ENCODE measurements at regions not wholly inside any gene's neighbourhood (a gene's known extent, or its start where the extent isn't known, plus 50 kb on each side); places are given as distances from the start of the nearest gene placed in this dataset.

GRCh38 chr1:30260318-30260717 lies 463.1 kb downstream of the MATN1 start:
- DNase-seq: no peak

DNA sequence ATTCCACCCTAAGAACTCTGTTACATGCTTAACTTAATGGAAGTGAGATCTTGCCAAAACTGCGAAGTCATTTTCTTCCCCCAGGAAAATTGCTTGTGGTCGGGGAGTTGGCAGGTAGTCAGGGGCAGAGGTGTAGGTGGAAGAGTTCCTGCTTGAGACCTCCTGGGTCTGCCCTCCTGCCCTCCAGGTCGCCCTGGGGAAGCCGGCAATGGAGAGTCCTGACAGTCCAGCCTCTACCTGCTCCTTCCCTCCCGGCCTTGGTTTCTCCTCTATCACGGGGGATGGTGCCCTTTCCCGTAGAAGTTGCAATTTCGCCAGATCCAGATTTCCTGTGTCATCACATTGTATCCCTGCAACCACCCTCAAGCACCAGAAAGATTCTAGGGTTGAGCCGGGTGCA lies 463.8 kb downstream of the MATN1 start:
- DNase-seq: no peak

GRCh38 chr1:30258876-30259275 lies 464.5 kb downstream of the MATN1 start:
- no peak for DNase-seq

DNA sequence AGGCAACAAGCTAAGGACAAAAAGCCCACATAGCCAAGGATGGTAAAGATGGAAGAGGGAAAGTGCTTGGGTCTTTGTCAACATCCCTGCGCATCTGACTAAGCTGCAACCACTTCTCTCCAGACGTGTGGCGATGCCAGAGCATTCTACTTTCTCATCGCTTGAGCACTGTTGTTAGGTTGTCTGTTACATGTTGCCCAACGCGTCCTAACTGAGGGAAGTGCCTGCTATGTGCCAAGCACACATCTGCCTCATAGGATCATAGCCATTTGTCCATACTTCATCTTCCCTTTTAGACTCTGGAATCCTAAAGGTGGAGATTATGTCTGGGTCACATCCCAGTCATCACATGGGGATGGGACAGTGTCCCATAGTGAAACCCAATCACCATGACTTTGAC lies 464.9 kb downstream of the MATN1 start:
- DNase-seq: no peak

DNA sequence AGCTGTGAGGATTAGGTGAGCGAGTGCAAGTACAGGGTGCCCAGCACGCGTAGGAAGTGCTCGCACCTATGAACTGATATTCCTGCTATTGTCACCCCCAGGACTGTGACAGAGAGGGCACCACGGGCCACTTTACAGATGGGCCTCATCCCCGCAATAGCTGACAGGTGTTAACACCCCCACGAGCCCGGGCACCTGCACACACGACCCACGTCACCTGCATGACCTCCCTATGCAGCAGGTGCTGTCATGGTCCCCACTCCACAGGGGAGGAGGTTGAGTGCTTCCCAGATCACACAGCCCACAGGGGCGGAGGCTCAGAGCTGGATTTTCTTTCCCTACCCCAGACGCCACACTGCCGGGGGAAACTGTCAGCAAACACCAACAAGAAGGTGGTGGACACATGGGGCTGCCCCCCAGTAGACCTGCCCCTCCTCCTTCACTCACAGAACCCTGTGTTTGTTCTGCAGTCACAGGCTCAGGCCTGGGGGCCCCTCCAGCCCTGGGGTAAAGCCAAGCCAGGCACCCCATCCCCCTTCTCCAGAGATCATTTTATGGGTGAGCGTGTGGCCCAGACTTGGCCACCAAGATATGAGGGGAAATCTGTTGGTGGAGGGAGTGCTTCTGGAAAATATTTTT lies 465.5 kb downstream of the MATN1 start:
- no peak for DNase-seq

DNA sequence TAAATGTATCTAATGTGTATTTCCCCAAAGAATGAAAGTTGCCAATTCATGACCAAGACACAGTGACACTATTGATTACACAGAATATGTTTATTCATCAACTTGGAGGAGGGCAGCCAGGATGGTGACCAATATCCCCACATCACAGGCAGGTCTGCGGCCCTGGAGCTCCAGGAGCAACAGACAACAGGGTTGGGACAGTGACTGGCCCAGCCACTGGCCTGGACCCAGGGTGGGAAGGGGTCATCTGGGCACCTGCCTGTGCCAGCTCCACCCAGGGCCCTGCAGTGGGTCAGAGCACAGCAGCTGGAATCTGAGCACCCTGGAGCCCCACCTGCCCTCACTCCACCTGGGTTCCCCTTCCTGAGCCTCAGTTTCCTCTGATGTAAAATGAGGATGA lies 466.1 kb downstream of the MATN1 start:
- DNase-seq: no peak

DNA sequence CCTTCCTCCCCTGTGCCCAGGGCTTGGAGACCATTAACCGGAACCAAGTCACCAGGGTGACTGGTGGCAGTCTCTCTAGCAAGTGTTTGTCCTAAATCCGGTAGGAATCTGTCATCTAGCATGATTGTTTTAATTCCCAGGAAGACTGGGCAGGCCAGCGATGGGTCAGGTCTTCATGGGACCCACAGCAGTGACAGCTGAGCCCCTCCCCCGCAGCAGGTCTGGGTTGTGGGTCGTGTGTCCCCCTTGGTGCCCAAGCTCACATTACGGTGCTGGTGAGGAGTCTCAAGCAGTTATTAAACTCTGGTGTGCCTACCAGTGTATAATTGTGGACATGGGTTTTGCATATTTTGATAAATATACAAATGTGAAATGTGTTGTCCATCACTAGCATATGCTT lies 466.5 kb downstream of the MATN1 start:
- no peak for DNase-seq

DNA sequence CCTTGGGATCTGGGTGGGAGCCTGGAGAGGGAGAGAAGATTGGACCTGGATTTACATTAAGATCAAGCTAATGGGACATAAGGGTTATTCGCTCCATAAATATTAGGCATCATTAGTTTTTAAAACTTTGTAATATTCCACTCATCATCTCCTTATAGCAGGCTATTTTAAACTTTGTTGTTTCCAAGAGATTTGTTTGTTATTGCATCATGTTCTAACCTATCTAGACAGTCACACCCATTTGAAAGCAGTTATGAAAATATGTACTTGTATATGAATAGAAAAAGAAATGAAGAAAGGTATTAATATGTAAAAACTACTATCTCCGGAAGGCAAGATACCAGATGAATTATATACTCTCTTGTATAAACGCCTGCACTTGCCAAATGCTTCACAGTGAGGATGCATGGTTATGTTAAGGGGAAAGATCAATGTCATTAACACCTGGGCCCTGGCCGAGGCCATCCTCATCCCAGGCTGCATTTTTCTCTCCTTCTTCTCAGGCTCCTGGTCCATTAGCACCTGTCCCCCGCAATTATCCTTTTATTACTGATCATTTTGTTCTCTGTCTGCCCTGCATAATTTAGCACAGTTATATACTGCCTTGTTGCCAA lies 468.2 kb downstream of the MATN1 start:
- no peak for DNase-seq

DNA sequence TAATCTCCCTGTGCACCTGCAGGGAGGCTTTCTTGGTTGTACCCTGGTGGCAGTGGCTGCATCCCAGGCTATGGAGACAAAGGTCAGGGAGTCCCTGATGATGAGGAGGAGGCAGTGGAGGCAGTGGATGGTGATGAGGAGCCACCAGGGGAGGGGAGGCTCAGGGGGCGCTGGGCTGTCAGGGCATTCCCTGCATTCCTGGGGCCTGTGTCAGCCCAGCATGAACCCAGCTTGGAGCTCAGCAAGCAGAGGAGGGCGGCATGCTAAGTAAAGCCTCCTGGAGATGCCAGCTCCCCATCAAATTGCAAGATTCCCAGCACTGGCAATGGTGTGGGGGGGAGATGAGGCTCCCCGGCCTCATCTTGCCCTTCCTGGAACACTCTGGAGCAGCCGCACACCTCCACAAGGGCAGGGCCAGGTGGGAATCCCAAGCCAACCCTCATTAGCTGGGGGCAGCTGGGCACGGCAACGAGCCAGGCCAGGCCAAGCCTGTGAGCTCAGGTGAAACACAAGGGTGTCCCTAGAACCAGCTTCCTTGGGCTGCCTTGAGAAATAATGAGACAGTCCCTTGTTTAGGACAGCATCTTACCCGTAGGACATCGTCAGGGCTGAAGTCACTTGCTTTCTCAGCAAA lies 469.5 kb downstream of the MATN1 start:
- no peak for DNase-seq

GRCh38 chr1:30253361-30253760 lies 470.0 kb downstream of the MATN1 start:
- no peak for DNase-seq

DNA sequence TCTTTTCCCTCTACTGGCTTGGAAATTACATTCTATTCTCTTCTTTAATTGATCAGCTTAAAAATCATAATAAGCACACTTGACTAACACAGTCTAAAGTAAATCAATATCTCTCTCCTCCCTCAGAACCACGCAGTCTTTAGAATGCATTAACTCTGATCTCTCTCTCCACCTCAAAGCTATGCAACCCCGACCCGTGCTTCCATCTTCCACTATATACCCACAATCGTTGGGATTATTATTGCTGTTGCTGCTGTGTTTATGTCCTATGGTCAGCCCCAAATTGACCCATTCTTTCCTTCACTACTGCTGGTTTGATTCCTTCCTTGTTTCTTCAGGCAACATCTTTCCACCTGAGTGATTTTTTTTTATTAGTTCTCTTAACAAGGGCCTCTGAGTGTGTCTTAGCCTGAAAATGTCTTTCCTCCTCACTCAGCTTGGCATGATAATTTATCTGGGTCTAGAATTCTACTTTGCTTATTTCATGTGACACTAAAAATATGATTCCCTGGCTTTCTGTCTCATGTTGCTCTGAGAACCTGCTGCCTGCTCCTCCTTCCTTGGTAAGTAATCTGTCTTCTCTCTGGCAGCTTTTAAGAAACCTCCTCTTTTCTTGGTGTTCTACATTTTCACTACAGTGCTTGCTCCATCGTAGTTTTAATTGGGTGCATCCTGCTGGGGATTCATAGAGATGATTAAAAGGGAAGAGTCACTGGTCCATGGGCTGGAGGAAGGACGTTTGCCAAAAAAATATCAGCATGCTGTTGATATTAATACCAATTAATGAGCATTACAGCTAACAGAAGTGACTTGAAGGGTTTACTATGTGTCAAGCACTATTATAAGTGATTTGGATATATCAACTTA lies 472.2 kb downstream of the MATN1 start:
- no peak for DNase-seq

DNA sequence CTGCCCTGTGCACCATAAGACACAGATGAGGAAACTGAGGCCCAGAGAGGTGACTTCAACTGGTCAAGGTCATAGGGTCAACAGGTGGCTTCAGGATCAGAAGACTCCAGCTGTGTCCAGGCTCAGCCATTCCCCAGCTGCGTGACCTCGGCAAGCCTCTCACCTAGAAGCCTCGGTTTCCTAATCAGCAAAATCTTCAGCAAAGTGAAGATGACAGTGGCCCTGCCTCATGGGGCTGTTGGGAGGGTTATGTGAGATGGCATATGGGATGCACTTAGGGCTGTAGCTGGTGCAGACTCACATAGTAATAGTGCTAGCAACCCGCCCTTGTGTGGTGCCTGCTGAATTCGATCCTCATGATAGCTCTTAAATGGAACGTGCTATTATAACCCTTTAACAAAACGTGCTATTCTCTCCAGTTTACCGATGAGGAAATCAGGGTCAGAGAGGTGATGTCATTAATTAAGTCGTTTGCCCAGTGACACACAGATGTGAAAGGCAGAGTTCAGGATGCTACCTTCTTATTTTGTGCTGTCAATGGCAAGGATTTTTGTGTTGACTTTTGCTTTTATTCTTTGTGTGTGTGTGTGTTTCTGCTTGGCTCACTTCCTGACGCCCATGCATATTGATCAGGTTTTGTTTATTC lies 472.9 kb downstream of the MATN1 start:
- no peak for DNase-seq

DNA sequence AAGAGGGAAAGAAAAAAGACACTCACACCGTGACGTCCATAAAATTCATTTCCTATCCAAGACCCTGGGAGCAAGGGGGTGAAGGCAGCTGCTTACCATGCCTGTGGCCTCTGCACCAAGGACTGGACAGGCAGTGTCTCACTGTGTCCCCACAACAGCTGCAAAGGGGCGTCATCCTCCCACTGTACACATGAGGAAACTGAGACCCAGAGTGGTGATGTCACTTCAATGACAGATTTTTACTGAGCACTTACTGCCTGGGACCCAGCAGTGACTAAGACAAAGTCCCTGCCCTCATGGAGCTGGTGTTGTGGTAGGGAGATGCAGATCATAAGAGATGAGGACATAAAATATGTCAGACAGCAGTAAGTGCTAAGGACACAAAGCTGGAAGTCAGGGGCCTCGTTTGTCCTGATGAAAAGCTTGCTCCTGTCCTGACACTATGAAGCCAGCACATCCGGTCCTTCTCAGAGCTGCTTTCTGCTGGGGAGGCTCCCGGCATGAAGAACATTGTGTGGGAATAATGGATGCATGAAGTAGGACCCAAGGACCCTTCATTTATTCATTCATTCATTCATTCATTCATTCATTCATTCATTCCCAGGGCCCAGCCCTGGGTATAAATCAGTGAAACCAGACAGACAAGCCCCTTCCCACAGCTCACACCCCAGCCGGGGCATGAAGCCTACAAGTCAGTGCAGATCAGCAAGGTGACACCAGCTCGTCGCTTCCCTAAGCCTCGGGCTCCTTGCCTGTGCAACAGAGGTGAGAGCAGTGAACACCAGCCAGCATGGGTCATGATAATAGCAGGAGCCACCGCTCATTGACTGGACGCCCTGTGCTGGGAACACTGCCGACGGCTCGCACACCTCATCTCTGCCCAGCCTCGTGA lies 473.7 kb downstream of the MATN1 start:
- DNase-seq: no peak

DNA sequence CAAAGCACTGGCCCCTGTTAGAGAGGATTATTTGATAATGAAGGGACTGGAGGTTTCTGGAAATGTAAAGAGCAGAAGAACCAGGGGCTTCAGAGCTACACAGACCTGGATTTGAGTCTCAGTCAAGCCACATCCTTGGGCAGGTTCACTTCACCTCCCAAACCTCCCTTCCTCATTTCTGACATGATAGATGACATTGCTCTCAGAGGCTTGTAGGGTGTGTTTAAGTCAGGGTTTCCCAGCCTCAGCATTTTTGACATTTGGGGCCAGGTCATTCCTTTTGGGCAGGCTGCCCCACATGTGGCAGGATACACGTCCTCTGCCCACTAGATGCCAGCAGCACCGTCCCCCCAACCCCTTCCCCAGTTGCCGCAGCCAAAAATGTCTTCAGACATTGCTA lies 474.6 kb downstream of the MATN1 start:
- DNase-seq: no peak

GRCh38 chr1:30248373-30248772 lies 475.0 kb downstream of the MATN1 start:
- DNase-seq: no peak

DNA sequence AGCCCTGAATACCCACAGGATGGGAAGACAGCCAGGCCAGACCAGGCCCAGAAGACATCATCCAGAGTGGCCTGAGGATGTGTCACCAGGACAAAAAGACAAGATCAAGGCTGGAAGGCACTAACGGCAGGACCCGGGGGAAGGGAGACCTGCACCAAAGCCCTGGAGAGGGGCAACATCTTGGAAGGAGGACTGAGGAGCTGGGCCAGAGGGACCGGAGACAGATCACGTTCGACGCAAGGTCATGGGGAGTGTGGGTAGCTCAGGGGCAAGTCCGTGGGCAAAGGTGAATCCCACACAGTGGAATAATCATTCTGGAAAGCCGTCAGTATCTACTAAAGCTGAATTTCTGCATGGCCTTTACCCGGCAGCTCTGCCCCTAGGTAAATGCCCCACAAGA lies 478.6 kb downstream of the MATN1 start:
- DNase-seq: no peak

DNA sequence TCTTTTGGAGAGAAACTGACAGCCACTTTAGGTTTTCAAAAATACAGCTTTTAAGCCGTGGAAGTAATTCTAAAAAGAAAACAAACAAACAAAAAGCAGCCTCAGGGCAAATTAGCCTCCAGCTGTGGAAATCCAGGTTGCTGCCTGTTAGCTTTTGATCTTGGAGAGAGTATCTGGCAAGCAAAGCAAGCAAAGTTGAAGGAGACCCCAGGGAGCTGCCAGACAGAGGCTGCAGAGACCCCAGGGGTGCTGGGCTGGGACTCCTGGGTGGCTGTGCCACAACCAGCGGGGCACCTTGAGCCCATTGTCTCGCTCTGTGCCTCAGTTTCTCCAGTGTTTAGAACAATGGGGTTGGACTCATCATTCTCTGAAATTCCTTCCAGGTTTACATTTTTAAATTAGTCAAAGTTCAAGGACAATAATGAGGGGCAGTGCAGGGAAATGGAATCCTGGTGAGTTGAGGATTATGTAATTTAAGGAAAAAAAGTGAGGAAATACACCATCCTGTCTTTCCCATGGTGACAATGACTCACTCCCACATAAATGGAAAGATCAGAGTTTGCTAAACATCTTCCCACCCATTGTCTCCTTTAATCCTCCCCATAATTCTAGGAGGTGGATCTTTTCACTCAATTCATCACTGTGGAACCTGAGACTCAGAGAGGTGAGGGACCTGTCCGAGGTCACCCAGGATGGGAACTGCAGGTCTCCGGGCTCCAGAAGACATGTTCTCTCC lies 480.5 kb downstream of the MATN1 start:
- no peak for DNase-seq

DNA sequence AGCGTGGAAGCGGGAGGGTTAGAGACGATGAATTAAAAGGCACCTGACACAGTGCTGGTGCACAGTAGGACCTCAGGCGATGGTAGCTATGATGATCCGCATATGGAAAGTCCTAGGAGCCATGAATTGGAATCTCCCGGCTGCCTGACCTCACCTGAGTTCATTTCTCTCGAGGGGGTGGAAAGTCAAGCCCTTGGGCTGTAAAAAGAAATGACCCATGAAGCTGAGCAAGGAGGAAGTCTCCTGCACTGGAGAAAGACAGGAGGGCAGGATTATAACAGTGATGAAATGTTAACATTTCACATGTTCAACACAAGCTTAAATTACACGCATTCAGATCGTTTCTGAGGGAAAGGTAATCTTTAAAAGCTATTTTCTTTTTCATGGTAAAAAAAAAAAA lies 481.2 kb downstream of the MATN1 start:
- no peak for DNase-seq

GRCh38 chr1:30241681-30242080 lies 481.7 kb downstream of the MATN1 start:
- no peak for DNase-seq

DNA sequence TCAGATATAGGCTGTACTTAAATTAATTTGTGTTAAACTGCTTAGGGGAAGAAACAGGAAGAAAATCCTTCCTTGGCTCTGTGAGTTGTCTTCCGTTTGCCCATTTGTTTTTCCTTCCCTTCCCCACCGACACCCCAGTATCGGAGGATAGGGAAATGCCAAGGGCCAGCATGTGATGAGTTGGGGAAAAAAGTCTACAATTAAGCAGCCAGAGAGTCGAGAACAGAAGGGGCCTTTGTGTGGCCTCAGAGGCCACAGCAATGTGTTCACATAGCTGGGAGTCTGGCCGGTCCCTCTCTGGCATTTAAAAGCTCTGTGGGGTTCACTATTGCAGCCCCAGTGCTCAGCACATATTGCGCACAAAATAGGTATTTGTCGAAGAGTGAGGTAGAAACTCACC lies 489.3 kb downstream of the MATN1 start:
- DNase-seq: no peak

DNA sequence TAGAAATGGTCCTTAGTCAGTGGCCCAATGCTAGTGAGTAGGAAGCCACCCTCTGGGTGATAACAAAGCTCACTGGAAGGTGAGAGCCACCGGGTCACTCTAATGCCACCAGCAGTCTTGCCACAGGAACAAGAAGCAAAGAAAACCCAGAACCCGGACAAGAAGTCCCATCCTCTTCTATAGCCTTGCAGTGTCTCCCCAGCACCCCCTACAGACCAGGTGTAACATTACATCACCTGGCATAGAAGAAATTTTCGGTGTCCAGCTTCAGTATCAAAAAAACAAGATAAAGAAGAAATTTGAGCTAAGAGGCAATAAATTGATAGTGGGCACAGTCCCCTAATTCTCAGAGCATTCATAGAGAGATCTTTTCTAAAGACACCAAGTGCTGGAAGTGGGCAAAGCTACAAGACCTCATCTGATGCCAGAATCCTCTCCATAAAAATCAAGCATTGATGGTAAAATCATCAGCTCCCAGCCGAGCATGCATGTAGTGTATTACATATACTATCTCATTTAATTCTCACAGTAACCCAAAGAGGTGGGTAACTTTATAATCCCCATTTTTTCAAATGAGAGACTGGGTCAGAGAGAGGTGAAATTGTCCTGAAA lies 491.0 kb downstream of the MATN1 start:
- no peak for DNase-seq
